SK-N-SH (cell line): ENCODE measurements at regions not wholly inside any gene's neighbourhood (a gene's known extent, or its start where the extent isn't known, plus 50 kb on each side); places are given as distances from the start of the nearest gene placed in this dataset.

Experiments
- CTCF ChIA-PET: fragments of 300-600, 350-600 bp; formaldehyde crosslinking; extraction: SDS; loops from one replicate; lab custom pipeline; 2021; lab: Yijun Ruan, JAX
- POLR2A ChIA-PET: fragments of 350-600 bp; sonication (Branson Sonifier 250); formaldehyde crosslinking; extraction: SDS; loops from one replicate; lab custom pipeline; 2020; ENCODE audit warnings: antibody characterized with exemption, inconsistent platforms; lab: Yijun Ruan, JAX
- DNase-seq: peaks from one replicate; pipeline ENCODE4 v3.0.0; 2012
- H2AFZ ChIP-seq: fragments of 200-600 bp; sonication (generic); 2 replicates; pipeline ENCODE4 v1.8.1; 2016; ENCODE audit warnings: antibody characterized with exemption, mild to moderate bottlenecking, low read depth
- H3F3A ChIP-seq: fragments of 200-600 bp; sonication (generic); replicated peaks from 2 replicates; pipeline ENCODE3; 2016; ENCODE audit warnings: antibody characterized with exemption, mild to moderate bottlenecking; ENCODE audit not compliant: insufficient read depth
- H3K27ac ChIP-seq, 2 experiments: fragments of 200-500 bp in 1 of 2; fragments of 200-600 bp in 1 of 2; sonication (Bioruptor generic) in 1 of 2; sonication (generic), shearing (Covaris generic) in 1 of 2; 2 replicates each; pipeline versions ENCODE4 v1.5.1 to v1.6.1; 2014 to 2016; ENCODE audit warnings: low read depth in 2 of 2, inconsistent platforms in 1 of 2, low read length in 1 of 2, mild to moderate bottlenecking in 1 of 2, mixed read lengths in 1 of 2
- H3K27me3 ChIP-seq: fragments of 200-600 bp; sonication (generic), shearing (Covaris generic); 2 replicates; pipeline ENCODE4 v1.6.1; 2016; ENCODE audit warnings: mixed run types; ENCODE audit not compliant: insufficient read depth
- H3K36me3 ChIP-seq, 2 experiments: fragments of 200-500 bp in 1 of 2; fragments of 200-600 bp in 1 of 2; sonication (Bioruptor generic) in 1 of 2; sonication (generic) in 1 of 2; replicated peaks in 1 of 2; 2 replicates each; pipeline versions ENCODE3 to v1.5.1; 2014 to 2016; ENCODE audit warnings: low read length in 1 of 2, mild to moderate bottlenecking in 1 of 2; ENCODE audit not compliant: insufficient read depth in 2 of 2, control insufficient read depth in 1 of 2
- H3K4me1 ChIP-seq, 2 experiments: fragments of 200-500 bp in 1 of 2; fragments of 200-600 bp in 1 of 2; sonication (Bioruptor generic) in 1 of 2; sonication (generic), shearing (Covaris generic) in 1 of 2; 2 replicates each; pipeline versions ENCODE4 v1.5.1 to v1.6.1; 2014 to 2016; ENCODE audit warnings: low read depth in 1 of 2, low read length in 1 of 2, mixed run types in 1 of 2; ENCODE audit not compliant: insufficient read depth in 2 of 2, control insufficient read depth in 1 of 2
- H3K4me2 ChIP-seq: fragments of 200-600 bp; sonication (generic), shearing (Covaris generic); 2 replicates; pipeline ENCODE4 v1.6.1; 2017; ENCODE audit warnings: mixed run types
- H3K4me3 ChIP-seq, 2 experiments: fragments of 200-500 bp in 1 of 2; fragments of 200-600 bp in 1 of 2; sonication (Bioruptor generic) in 1 of 2; sonication (generic), shearing (Covaris generic) in 1 of 2; 2 replicates each; pipeline versions ENCODE4 v1.5.1 to v1.8.1; 2014 to 2016; ENCODE audit warnings: low read depth in 2 of 2, inconsistent platforms in 1 of 2, low read length in 1 of 2, mild to moderate bottlenecking in 1 of 2, mixed read lengths in 1 of 2, moderate library complexity in 1 of 2
- H3K79me2 ChIP-seq: fragments of 200-600 bp; sonication (generic); 2 replicates; pipeline ENCODE4 v1.8.1; 2017; ENCODE audit warnings: mild to moderate bottlenecking; ENCODE audit not compliant: insufficient read depth
- H3K9ac ChIP-seq: fragments of 200-600 bp; sonication (generic); 2 replicates; pipeline ENCODE4 v1.6.1; 2017; ENCODE audit warnings: mixed run types
- H3K9me2 ChIP-seq: fragments of 200-600 bp; sonication (generic); 2 replicates; pipeline ENCODE4 v1.6.1; 2017; ENCODE audit warnings: mixed run types
- H3K9me3 ChIP-seq: fragments of 200-600 bp; sonication (generic); 2 replicates; pipeline ENCODE4 v1.6.1; 2017; ENCODE audit warnings: mixed run types, mild to moderate bottlenecking, moderate library complexity
- H4K20me1 ChIP-seq: fragments of 200-600 bp; sonication (generic); 2 replicates; pipeline ENCODE4 v1.6.1; 2017; ENCODE audit warnings: mild to moderate bottlenecking, mixed run types; ENCODE audit not compliant: insufficient read depth
- CHD2 ChIP-seq: fragments of 150-350 bp; IDR thresholded peaks from 2 replicates; pipeline ENCODE4 v1.6.1; 2018; ENCODE audit warnings: low read length; ENCODE audit not compliant: partially characterized antibody
- ELF1 ChIP-seq: IDR thresholded peaks from 2 replicates; pipeline ENCODE4 v1.4.0; 2012
- EP300 ChIP-seq, 2 experiments: IDR thresholded peaks; 2 replicates each; pipeline versions ENCODE4 v1.4.0 to v1.6.1; 2012; ENCODE audit warnings: borderline replicate concordance in 1 of 2, low read depth in 1 of 2, low read length in 1 of 2
- EZH2phosphoT487 ChIP-seq: fragments of 200-600 bp; sonication (generic); IDR thresholded peaks from 2 replicates; pipeline ENCODE4 v1.6.1; 2017; ENCODE audit warnings: low read depth, mixed run types, mild to moderate bottlenecking, antibody characterized with exemption, moderate library complexity, borderline replicate concordance
- FOXM1 ChIP-seq: IDR thresholded peaks from 2 replicates; pipeline ENCODE4 v1.4.0; 2012; ENCODE audit warnings: low read depth, mild to moderate bottlenecking
- GABPA ChIP-seq: IDR thresholded peaks from 2 replicates; pipeline ENCODE4 v1.4.0; 2012; ENCODE audit warnings: low read depth, mild to moderate bottlenecking
- IRF3 ChIP-seq: fragments of 150-350 bp; IDR thresholded peaks from 2 replicates; pipeline ENCODE4 v1.6.1; 2016; ENCODE audit warnings: mild to moderate bottlenecking, low read depth, low read length
- JUND ChIP-seq: IDR thresholded peaks from 2 replicates; pipeline ENCODE4 v1.4.0; 2012
- MXI1 ChIP-seq: IDR thresholded peaks from 2 replicates; pipeline ENCODE4 v1.6.1; 2012; ENCODE audit warnings: mild to moderate bottlenecking, low read depth, low read length, improper control_type of control experiment
- NRF1 ChIP-seq: IDR thresholded peaks from 2 replicates; pipeline ENCODE4 v1.6.1; 2012; ENCODE audit warnings: low read depth, mild to moderate bottlenecking, low read length
- RAD21 ChIP-seq: IDR thresholded peaks from 2 replicates; pipeline ENCODE4 v1.6.1; 2012; ENCODE audit warnings: mild to moderate bottlenecking, low read length
- RCOR1 ChIP-seq: fragments of 150-350 bp; IDR thresholded peaks from 2 replicates; pipeline ENCODE4 v1.6.1; 2017; ENCODE audit warnings: antibody characterized with exemption, low read length
- SIN3A ChIP-seq: IDR thresholded peaks from 2 replicates; pipeline ENCODE4 v1.6.1; 2012; ENCODE audit warnings: low read depth, mild to moderate bottlenecking, low read length, moderate library complexity, borderline replicate concordance
- SMC3 ChIP-seq: IDR thresholded peaks from 2 replicates; pipeline ENCODE4 v1.6.1; 2012; ENCODE audit warnings: low read depth, low read length, improper control_type of control experiment
- TAF1 ChIP-seq: IDR thresholded peaks from 2 replicates; pipeline ENCODE4 v1.6.1; 2012; ENCODE audit warnings: low read depth, mild to moderate bottlenecking, low read length, moderate library complexity, borderline replicate concordance
- TCF12 ChIP-seq: IDR thresholded peaks from 2 replicates; pipeline ENCODE4 v1.4.0; 2012
- TEAD4 ChIP-seq: IDR thresholded peaks from 2 replicates; pipeline ENCODE4 v1.4.0; 2012; ENCODE audit warnings: mild to moderate bottlenecking, borderline replicate concordance; ENCODE audit not compliant: insufficient read depth
- ZBTB33 ChIP-seq: IDR thresholded peaks from 2 replicates; pipeline ENCODE4 v1.4.0; 2012; ENCODE audit warnings: low read depth, borderline replicate concordance
- WGBS: methylation state at CpG from one replicate; pipeline ENCODE4 v1.1.6; 2017; ENCODE audit warnings: low lambda C conversion rate; 5-methylcytosine and 5-hydroxymethylcytosine counted together
- TF ChIP-seq, protein P1 (sequence below): fragments of 150-350 bp; IDR thresholded peaks from 2 replicates; pipeline ENCODE4 v1.6.1; 2017; ENCODE audit warnings: antibody characterized with exemption, low read length, low read depth, borderline replicate concordance
- TF ChIP-seq, protein P2 (sequence below): IDR thresholded peaks from 2 replicates; pipeline ENCODE4 v1.4.0; 2012; ENCODE audit warnings: low read depth
- TF ChIP-seq, protein P3 (sequence below): IDR thresholded peaks from 2 replicates; pipeline ENCODE4; 2012
- TF ChIP-seq, protein P4 (sequence below): fragments of 200-600 bp; sonication (generic); IDR thresholded peaks from 2 replicates; pipeline ENCODE4 v1.6.1; 2017; ENCODE audit warnings: antibody characterized with exemption, mild to moderate bottlenecking, moderate library complexity

DNA sequence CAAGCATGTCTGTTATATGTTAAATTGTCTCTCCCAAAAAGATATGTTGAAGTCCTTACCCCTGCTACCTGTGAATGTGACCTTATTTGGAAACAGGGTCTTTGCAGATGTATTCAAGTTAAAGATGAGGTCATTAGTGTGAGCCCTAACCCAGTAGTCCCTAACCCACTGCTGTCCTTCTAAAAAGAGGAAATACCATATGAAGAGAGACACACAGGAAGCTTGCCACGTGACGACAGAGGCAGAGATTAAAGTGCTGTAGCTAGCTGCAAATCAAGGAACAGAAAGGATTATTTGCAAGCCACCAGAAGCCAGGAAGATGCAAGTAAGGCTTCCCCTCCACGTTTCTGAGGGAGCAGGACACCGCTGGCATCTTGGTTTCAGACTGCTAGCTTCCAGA, 150.1 kb downstream of the HNRNPD start:
- Histone ChIP-seq H3K4me3 (no peak overlapping the region), H2AFZ (no peak overlapping the region), H3K9ac (no peak overlapping the region), H3K9me2 (no peaks in the 10 kb centered on the region), H3K9me3 (no peaks in the 10 kb centered on the region), H4K20me1 (no peaks in the 10 kb centered on the region), H3K27ac (no peak overlapping the region), H3K36me3 (no peaks in the 10 kb centered on the region), H3F3A (no peaks in the 10 kb centered on the region), H3K4me1 (no peaks in the 10 kb centered on the region), H3K79me2 (no peaks in the 10 kb centered on the region), H3K4me2 (no peak overlapping the region), H3K27me3 (peaks cover 6% of the 10 kb centered on the region)
- DNase-seq, result no peak
- CTCF ChIA-PET, result no interaction called here
- POLR2A ChIA-PET, result no interaction called here
- TF ChIP-seq MXI1 (no peak), EP300 (IDR thresholded peaks at IDR 0.05; ENCODE audit: borderline replicate concordance in 1 of 2, low read depth in 1 of 2, low read length in 1 of 2) (no peak), CHD2 (no peak), EZH2phosphoT487 (no peak), TCF12 (no peak), IRF3 (no peak), GABPA (no peak), RAD21 (no peak), SIN3A (no peak), JUND (no peak), NRF1 (no peak), RCOR1 (no peak), TAF1 (no peak), FOXM1 (no peak)
- TF ChIP-seq, protein P1, sequence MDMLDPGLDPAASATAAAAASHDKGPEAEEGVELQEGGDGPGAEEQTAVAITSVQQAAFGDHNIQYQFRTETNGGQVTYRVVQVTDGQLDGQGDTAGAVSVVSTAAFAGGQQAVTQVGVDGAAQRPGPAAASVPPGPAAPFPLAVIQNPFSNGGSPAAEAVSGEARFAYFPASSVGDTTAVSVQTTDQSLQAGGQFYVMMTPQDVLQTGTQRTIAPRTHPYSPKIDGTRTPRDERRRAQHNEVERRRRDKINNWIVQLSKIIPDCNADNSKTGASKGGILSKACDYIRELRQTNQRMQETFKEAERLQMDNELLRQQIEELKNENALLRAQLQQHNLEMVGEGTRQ, result no peak
- TF ChIP-seq, protein P2, sequence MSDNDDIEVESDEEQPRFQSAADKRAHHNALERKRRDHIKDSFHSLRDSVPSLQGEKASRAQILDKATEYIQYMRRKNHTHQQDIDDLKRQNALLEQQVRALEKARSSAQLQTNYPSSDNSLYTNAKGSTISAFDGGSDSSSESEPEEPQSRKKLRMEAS, result no peak
- 0% methylated on average over 4 of the region's 4 CpGs for WGBS

DNA sequence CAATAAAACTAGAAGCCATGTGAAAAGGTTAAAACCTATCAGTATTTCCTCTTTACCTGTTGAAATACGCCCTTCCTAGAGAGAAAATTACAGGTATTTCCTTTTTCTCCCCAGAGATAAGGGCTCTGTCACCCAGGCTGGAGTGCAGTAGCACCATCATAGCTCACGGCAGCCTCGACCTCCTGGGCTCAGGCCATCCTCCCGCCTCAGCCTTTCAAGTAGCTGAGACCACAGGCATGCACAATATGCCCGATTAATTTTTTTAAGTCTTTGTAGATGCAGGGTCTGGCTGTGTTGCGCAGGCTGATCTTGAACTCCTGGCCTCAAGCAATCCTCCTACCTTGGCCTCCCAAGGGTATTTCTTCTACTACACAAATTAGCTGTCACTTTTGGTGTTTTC, 154.4 kb downstream of the HNRNPD start:
- H3K79me2 ChIP-seq, result no peaks in the 10 kb centered on the region
- H3K9me3 ChIP-seq, result no peaks in the 10 kb centered on the region
- no peaks in the 10 kb centered on the region for H3K36me3 ChIP-seq
- H3K9ac ChIP-seq, result no peak overlapping the region
- no peaks in the 10 kb centered on the region for H4K20me1 ChIP-seq
- H3K4me1 ChIP-seq, result no peaks in the 10 kb centered on the region
- H3K9me2 ChIP-seq, result no peaks in the 10 kb centered on the region
- ChIA-PET CTCF (no interaction called here), POLR2A (no interaction called here)
- WGBS, result 4% methylated on average over 6 of the region's 6 CpGs
- no peak overlapping the region for H3K4me2 ChIP-seq
- no peak overlapping the region for H3K27ac ChIP-seq
- H3K4me3 ChIP-seq, result no peak overlapping the region
- H3K27me3 ChIP-seq, result no peaks in the 10 kb centered on the region; the same call in 1 of the 2 replicates
- no peaks in the 10 kb centered on the region for H3F3A ChIP-seq
- DNase-seq, result no peak
- H2AFZ ChIP-seq, result no peak overlapping the region
- TF ChIP-seq, protein P3, sequence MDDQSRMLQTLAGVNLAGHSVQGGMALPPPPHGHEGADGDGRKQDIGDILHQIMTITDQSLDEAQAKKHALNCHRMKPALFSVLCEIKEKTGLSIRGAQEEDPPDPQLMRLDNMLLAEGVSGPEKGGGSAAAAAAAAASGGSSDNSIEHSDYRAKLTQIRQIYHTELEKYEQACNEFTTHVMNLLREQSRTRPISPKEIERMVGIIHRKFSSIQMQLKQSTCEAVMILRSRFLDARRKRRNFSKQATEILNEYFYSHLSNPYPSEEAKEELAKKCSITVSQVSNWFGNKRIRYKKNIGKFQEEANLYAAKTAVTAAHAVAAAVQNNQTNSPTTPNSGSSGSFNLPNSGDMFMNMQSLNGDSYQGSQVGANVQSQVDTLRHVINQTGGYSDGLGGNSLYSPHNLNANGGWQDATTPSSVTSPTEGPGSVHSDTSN, result no peak
- TF ChIP-seq, protein P2, result no peak
- TF ChIP-seq SMC3 (no peak), GABPA (no peak), ZBTB33 (no peak), ELF1 (no peak), RCOR1 (no peak), JUND (no peak), TEAD4 (no peak), RAD21 (no peak), NRF1 (no peak), MXI1 (no peak), FOXM1 (no peak)
- TF ChIP-seq, protein P4, sequence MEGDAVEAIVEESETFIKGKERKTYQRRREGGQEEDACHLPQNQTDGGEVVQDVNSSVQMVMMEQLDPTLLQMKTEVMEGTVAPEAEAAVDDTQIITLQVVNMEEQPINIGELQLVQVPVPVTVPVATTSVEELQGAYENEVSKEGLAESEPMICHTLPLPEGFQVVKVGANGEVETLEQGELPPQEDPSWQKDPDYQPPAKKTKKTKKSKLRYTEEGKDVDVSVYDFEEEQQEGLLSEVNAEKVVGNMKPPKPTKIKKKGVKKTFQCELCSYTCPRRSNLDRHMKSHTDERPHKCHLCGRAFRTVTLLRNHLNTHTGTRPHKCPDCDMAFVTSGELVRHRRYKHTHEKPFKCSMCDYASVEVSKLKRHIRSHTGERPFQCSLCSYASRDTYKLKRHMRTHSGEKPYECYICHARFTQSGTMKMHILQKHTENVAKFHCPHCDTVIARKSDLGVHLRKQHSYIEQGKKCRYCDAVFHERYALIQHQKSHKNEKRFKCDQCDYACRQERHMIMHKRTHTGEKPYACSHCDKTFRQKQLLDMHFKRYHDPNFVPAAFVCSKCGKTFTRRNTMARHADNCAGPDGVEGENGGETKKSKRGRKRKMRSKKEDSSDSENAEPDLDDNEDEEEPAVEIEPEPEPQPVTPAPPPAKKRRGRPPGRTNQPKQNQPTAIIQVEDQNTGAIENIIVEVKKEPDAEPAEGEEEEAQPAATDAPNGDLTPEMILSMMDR, result no peak
